GM12872 (cell line): ENCODE measurements at regions not wholly inside any gene's neighbourhood (a gene's known extent, or its start where the extent isn't known, plus 50 kb on each side); places are given as distances from the start of the nearest gene placed in this dataset.

ENCODE experiments used
- CTCF ChIP-seq: IDR thresholded peaks from 3 replicates; pipeline ENCODE4 v1.5.1; 2011; ENCODE audit warnings: low read depth, mild to moderate bottlenecking, low read length, moderate library complexity; ENCODE audit not compliant: insufficient read depth

GRCh38 chr1:36570478-36571060 is 87.9 kb upstream of the CSF3R start:
- no peak for TF ChIP-seq CTCF

- TF ChIP-seq CTCF, result no peak
Observed at GRCh38 chr1:36570006-36570405, 87.3 kb upstream of the CSF3R start.

GRCh38 chr1:36567601-36568341 is 85.1 kb upstream of the CSF3R start:
- TF ChIP-seq CTCF, result no peak

- no peak for TF ChIP-seq CTCF
Observed at GRCh38 chr1:36565576-36566501, 83.1 kb upstream of the CSF3R start.

GRCh38 chr1:36562181-36562685 is 79.5 kb upstream of the CSF3R start:
- no peak for TF ChIP-seq CTCF

GRCh38 chr1:36561361-36561724 is 78.6 kb upstream of the CSF3R start:
- no peak for TF ChIP-seq CTCF
